Loucy (cell line): ENCODE measurements at regions not wholly inside any gene's neighbourhood (a gene's known extent, or its start where the extent isn't known, plus 50 kb on each side); places are given as distances from the start of the nearest gene placed in this dataset.

ENCODE experiments used
- CTCF ChIP-seq: fragments of 200-600 bp; sonication (generic); conservative IDR thresholded peaks from 2 replicates; pipeline ENCODE4 v1.5.1; 2014; ENCODE audit warnings: mild to moderate bottlenecking, antibody characterized with exemption, low read length
- EZH2phosphoT487 ChIP-seq: fragments of 200-600 bp; IDR thresholded peaks from 2 replicates; pipeline ENCODE4 v1.6.1; 2018; ENCODE audit warnings: antibody characterized with exemption, mild to moderate bottlenecking, moderate library complexity, borderline replicate concordance

- no peak for TF ChIP-seq CTCF
- TF ChIP-seq EZH2phosphoT487 = no peak
Measured at GRCh38 chr14:101246894-101247841, 314.1 kb upstream of the DIO3 start.
